Bronchial epithelial cell (primary cell): ENCODE measurements at regions not wholly inside any gene's neighbourhood (a gene's known extent, or its start where the extent isn't known, plus 50 kb on each side); places are given as distances from the start of the nearest gene placed in this dataset.
A peak's percentile ranks its signal among the peaks of the same experiment; 100 is the strongest.

Source experiments
- DNase-seq: peaks from one replicate; pipeline ENCODE4 v3.0.0-alpha.2; 2010; ENCODE audit warnings: low read depth
- FAIRE-seq: peaks from 2 replicates; lab custom pipeline; 2011; peaks lifted over from hg19 to GRCh38; lab: Jason Lieb, UNC
- H3K27me3 ChIP-seq: 2 replicates; pipeline ENCODE4 v1.5.1; 2011; ENCODE audit warnings: low read length; ENCODE audit not compliant: control insufficient read depth, insufficient read depth
- H3K36me3 ChIP-seq: 2 replicates; pipeline ENCODE4 v1.5.1; 2011; ENCODE audit warnings: low read length; ENCODE audit not compliant: control insufficient read depth, insufficient read depth
- H3K4me3 ChIP-seq: 2 replicates; pipeline ENCODE4 v1.5.1; 2011; ENCODE audit warnings: mild to moderate bottlenecking, low read depth, low read length, control low read depth
- TF ChIP-seq, protein P1 (sequence below): IDR thresholded peaks from 2 replicates; pipeline ENCODE4 v1.5.1; 2011; ENCODE audit warnings: mild to moderate bottlenecking, moderate library complexity, low read length, control low read depth, inconsistent platforms; ENCODE audit not compliant: insufficient read depth, severe bottlenecking

DNA sequence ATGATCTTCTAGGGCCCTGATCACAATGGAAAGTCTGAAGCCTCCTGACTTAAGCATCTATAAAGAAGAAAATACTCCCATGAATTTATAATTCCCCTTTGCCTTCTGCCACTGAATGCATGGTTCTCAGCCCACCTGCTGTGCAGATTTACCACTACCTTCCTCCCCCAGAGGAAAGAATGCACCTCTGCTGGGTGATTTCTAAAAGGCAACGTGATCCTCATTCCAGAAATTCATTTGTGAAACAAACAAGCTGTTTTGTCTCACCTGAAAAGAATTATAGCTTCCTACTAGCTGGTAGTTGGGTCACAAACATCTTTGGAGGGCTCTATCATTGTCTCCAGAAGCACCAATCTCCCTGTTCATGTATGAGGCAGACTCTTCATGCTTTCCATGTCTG, 320.2 kb downstream of the CDC14C start:
- H3K4me3 ChIP-seq, result no peak overlapping the region
- no peaks in the 10 kb centered on the region for H3K27me3 ChIP-seq
- no peaks in the 10 kb centered on the region for H3K36me3 ChIP-seq
- TF ChIP-seq, protein P1, sequence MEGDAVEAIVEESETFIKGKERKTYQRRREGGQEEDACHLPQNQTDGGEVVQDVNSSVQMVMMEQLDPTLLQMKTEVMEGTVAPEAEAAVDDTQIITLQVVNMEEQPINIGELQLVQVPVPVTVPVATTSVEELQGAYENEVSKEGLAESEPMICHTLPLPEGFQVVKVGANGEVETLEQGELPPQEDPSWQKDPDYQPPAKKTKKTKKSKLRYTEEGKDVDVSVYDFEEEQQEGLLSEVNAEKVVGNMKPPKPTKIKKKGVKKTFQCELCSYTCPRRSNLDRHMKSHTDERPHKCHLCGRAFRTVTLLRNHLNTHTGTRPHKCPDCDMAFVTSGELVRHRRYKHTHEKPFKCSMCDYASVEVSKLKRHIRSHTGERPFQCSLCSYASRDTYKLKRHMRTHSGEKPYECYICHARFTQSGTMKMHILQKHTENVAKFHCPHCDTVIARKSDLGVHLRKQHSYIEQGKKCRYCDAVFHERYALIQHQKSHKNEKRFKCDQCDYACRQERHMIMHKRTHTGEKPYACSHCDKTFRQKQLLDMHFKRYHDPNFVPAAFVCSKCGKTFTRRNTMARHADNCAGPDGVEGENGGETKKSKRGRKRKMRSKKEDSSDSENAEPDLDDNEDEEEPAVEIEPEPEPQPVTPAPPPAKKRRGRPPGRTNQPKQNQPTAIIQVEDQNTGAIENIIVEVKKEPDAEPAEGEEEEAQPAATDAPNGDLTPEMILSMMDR, result no peak
- DNase-seq, result no peak
- no peak for FAIRE-seq

DNA sequence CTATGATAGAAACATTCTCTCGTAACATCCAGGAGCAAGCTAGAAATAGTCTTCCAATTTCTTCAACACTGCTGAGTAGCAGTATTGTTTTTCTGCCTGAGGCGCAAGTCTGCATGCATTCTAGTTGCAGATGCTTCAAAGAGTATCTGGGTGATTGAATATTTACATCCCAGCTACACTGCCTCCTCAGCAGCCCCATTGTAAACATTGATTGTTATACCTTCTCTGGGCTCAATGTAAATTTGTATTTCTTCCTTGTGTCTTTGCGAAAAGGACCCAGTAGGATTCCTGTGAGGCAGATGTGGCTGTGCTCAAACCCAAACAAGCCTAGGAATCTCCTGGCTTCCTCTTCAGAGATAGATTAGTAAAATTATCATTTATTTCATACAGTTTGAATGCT, 320.7 kb downstream of the CDC14C start:
- no peaks in the 10 kb centered on the region for H3K27me3 ChIP-seq
- DNase-seq (no peak), FAIRE-seq (no peak)
- no peak overlapping the region for H3K4me3 ChIP-seq
- no peaks in the 10 kb centered on the region for H3K36me3 ChIP-seq
- TF ChIP-seq, protein P1, result no peak

DNA sequence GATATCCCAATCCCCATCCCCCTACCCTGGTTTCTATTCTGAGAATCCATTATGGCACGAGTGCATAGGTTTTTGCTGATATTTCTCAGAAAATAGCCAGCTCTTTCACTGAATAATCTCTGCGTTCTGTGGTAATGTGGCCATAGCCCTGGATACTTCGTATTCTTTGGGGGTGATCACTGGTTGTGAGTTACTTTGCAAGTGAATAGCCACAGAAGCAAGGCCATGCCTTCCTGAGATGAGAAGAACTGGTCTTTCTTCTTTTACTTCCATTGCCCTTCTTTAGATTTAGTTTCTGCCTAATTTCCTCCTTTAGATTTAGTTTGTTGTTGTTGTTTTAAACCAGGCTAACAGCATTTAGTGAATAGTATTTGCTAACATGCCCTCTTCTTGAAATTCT, 323.4 kb downstream of the CDC14C start:
- no peak overlapping the region for H3K4me3 ChIP-seq
- H3K36me3 ChIP-seq, result no peaks in the 10 kb centered on the region
- FAIRE-seq, result no peak
- TF ChIP-seq, protein P1, result no peak
- no peak for DNase-seq
- no peaks in the 10 kb centered on the region for H3K27me3 ChIP-seq

DNA sequence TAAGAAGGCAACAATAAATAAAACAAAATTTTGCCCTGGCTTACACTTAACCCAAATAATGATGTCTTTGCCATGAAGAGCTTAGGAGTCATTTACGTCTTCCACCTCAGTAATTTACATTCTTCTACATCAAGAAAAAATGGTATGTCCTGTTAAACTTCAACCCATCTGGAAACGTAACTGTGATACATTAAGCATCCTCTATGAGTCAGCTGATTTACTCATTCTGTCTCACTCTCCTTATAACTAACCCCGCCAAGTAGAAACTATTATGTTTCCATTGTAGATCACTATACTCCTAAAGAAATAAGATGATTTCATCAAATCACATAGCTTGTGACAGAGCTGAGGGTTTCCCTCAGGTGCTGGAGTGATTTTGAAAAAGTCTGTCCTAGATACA, 330.7 kb downstream of the CDC14C start:
- Histone ChIP-seq H3K36me3 (no peaks in the 10 kb centered on the region), H3K27me3 (no peaks in the 10 kb centered on the region), H3K4me3 (no peak overlapping the region)
- no peak for FAIRE-seq
- TF ChIP-seq, protein P1, result no peak
- DNase-seq, result peak; percentile 52

DNA sequence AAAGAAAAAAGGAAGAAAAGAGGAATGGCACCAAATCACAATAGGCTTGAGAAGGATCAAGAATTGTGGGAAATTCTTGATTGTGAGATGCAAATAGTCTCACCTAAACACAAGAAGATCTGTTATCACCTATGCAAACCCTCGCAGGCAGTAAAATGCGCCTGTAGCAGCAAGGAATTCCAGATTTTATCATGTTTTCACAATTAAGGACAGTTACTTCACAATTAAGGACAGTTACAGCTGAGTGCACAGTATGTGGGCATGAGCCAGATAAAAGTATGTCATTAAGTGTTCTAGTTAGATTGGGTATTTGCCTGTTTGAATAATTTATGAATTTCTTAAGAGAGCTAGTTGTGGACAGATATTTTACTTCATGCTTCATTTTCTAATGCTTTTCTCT, 336.2 kb downstream of the CDC14C start:
- TF ChIP-seq, protein P1, result no peak
- FAIRE-seq, result no peak
- no peak overlapping the region for H3K4me3 ChIP-seq
- no peaks in the 10 kb centered on the region for H3K27me3 ChIP-seq
- DNase-seq, result no peak
- H3K36me3 ChIP-seq, result no peaks in the 10 kb centered on the region

DNA sequence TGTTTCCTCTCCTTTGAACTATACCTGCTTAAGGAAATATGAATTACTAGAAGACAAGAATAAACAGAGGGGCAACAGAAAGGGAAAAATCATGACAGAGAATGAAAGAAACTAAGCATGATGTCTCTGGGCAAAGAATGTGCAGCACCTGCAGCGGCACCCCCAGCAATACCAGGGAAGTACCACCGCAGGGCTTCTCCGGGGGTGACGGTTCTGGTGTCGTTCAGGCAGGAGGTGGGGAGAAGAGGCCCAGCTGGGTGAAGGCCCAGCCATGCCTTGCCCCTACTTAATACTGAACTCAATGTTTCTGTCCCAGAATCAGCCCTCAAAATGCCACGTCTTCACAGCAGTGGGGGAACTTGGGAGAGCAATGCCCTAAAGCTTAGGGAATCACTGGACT, 337.6 kb downstream of the CDC14C start:
- FAIRE-seq (no peak), DNase-seq (no peak)
- Histone ChIP-seq H3K4me3 (no peak overlapping the region), H3K27me3 (no peaks in the 10 kb centered on the region), H3K36me3 (no peaks in the 10 kb centered on the region)
- TF ChIP-seq, protein P1, result no peak
